BE2C (cell line): ENCODE measurements at regions not wholly inside any gene's neighbourhood (a gene's known extent, or its start where the extent isn't known, plus 50 kb on each side); places are given as distances from the start of the nearest gene placed in this dataset.
A peak's percentile ranks its signal among the peaks of the same experiment; 100 is the strongest.

ENCODE experiments used
- DNase-seq: peaks from one replicate; pipeline ENCODE4 v3.0.0-alpha.2; 2020
- H3K27me3 ChIP-seq: fragments of 250-450 bp; sonication (Bioruptor Pico); 2 replicates; pipeline ENCODE4 v1.5.1; 2020; ENCODE audit warnings: mild to moderate bottlenecking
- H3K36me3 ChIP-seq: fragments of 250-450 bp; sonication (Bioruptor Pico); 2 replicates; pipeline ENCODE4 v1.5.1; 2020; ENCODE audit warnings: mild to moderate bottlenecking
- H3K4me1 ChIP-seq: fragments of 250-450 bp; sonication (Bioruptor Pico); 2 replicates; pipeline ENCODE4 v1.5.1; 2020
- H3K4me3 ChIP-seq: 2 replicates; pipeline ENCODE4 v1.5.1; 2011; ENCODE audit warnings: low read depth, low read length
- H3K9me3 ChIP-seq: fragments of 250-450 bp; sonication (Bioruptor Pico); 2 replicates; pipeline ENCODE4 v1.5.1; 2020
- TF ChIP-seq, protein P1 (sequence below): IDR thresholded peaks from 2 replicates; pipeline ENCODE4 v1.5.1; 2012; ENCODE audit warnings: mild to moderate bottlenecking, low read depth, low read length

DNA sequence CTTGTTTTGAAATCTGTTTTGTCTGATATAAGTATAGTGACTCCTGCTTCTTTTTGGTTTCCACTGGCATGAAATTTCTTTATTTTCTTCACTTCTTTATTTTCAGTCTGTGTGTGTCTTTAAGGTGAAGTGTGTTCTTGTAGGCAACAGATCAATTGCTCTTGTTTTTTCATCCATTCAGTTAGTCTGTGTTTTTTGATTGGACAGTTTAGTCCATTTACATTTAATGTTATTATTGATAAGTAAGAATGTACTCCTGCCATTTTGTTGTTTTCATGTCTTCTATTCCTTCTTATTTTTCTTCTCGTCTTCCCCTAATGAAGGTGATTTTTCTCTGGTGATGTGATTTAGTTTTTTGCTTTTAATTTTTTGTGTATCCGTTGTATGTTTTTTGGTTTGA, 487.7 kb upstream of the PBX1 start:
- no peaks in the 10 kb centered on the region for H3K36me3 ChIP-seq
- TF ChIP-seq, protein P1, sequence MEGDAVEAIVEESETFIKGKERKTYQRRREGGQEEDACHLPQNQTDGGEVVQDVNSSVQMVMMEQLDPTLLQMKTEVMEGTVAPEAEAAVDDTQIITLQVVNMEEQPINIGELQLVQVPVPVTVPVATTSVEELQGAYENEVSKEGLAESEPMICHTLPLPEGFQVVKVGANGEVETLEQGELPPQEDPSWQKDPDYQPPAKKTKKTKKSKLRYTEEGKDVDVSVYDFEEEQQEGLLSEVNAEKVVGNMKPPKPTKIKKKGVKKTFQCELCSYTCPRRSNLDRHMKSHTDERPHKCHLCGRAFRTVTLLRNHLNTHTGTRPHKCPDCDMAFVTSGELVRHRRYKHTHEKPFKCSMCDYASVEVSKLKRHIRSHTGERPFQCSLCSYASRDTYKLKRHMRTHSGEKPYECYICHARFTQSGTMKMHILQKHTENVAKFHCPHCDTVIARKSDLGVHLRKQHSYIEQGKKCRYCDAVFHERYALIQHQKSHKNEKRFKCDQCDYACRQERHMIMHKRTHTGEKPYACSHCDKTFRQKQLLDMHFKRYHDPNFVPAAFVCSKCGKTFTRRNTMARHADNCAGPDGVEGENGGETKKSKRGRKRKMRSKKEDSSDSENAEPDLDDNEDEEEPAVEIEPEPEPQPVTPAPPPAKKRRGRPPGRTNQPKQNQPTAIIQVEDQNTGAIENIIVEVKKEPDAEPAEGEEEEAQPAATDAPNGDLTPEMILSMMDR: no peak
- no peak for DNase-seq

DNA sequence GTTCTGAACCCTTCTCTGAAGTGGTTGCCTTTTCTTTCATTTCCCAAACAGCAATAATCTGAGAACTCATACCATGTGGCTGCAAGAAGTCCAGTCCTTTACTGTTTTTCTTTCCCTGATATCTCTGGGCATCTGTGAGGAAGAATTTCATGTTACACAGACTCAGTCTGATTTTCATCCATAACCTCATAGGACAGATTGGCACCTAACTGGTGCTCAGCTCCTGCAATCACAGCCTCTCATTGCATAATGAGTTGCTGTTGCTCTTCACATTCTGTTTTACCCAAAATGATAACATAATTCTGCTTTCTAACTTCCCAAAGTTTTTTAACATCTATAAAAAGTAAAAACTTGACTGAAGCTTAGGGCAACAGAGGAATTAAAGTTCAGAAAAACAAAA, 472.2 kb upstream of the PBX1 start:
- Histone ChIP-seq H3K4me3 (no peak overlapping the region), H3K4me1 (no peaks in the 10 kb centered on the region), H3K36me3 (no peaks in the 10 kb centered on the region), H3K9me3 (no peaks in the 10 kb centered on the region; the same call in 1 of the 2 replicates), H3K27me3 (no peaks in the 10 kb centered on the region)
- TF ChIP-seq, protein P1: no peak
- no peak for DNase-seq

More for the DNA sequence above, 487.7 kb upstream of the PBX1 start:
- no peak overlapping the region for H3K4me3 ChIP-seq
- H3K27me3 ChIP-seq: no peaks in the 10 kb centered on the region
- H3K4me1 ChIP-seq: no peaks in the 10 kb centered on the region
- no peaks in the 10 kb centered on the region; the same call in 1 of the 2 replicates for H3K9me3 ChIP-seq

DNA sequence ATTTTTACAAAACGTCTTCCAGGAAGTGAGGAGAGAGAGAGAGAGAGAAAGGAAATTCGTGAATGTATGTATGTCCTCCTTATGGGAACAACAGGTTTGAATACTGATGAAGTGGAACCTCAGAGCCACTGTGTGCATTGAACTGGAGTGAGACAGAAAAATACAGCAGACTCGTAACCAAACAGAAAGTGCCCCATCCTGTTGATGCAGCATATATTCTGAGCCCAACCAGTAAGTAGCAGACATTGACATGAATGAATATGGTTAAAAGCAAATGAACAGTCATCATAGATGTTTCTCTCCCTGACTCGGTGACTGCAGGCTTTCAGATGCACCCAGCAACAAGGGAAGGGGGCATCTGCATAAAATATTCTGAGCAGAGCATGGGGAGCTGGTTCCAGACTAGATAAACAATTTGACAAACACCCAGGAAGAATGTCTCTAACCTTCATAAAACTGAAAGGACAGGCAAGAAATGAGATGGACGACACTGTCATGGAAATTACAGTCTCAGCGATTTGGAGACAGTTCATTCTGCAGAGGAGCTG, 471.0 kb upstream of the PBX1 start:
- Histone ChIP-seq H3K9me3 (no peaks in the 10 kb centered on the region; the same call in 1 of the 2 replicates), H3K36me3 (no peaks in the 10 kb centered on the region), H3K27me3 (no peaks in the 10 kb centered on the region), H3K4me1 (no peaks in the 10 kb centered on the region), H3K4me3 (no peak overlapping the region)
- DNase-seq: no peak
- TF ChIP-seq, protein P1: no peak

DNA sequence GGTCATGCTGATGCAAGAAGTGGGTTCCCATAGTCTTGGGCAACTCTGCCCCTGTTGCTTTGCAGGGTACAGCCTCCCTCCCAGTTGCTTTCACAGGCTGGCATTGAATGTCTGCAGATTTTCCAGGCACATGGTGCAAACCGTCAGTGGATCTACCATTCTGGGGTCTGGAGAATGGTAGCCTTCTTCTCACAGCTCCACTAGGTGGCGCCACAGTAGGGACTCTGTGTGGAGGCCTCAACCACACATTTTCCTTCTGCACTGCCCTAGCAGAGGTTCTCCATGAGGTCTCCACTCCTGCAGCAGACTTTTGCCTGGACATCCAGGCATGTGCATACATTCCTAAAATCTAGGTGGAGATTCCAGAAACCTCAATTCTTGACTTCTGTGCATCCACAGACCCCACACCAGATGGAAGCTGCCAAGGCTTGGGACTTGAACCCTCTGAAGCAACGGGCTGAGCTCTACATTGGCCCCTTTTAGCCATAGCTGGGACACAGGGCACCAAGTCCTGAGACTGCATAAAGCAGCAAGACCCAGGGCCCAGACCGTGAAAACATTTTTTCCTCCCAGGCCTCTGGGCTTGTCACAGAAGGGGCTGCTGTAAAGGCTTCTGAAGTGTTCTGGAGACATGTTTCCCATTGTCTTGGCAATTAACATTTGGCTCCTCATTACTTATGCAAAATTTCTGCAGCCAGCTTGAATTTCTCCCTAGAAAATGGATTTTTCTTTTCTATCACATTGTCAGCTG, 466.2 kb upstream of the PBX1 start:
- TF ChIP-seq, protein P1: peak; percentile 39
- no peaks in the 10 kb centered on the region; the same call in none of the 2 replicates for H3K9me3 ChIP-seq
- H3K4me1 ChIP-seq: no peaks in the 10 kb centered on the region
- H3K27me3 ChIP-seq: no peaks in the 10 kb centered on the region
- H3K4me3 ChIP-seq: no peak overlapping the region
- peak; percentile 35 for DNase-seq
- H3K36me3 ChIP-seq: no peaks in the 10 kb centered on the region

DNA sequence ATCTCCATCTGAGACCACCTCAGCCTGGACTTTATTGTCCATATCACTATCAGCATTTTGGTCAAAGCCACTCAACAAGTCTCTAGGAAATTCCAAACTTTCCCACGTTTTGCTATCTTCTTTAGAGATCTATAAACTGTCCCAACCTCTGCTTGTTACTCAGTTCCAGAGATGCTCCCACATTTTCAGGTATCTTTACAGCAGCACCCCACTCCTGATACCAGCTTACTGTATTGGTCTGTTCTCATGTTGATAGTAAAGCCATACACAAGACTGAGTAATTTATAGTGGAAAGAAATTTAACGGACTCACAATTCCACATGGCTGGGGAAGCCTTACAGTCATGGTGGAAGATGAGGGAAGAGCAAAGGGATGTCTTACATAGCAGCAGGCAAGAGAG, 465.4 kb upstream of the PBX1 start:
- Histone ChIP-seq H3K9me3 (no peaks in the 10 kb centered on the region; the same call in 1 of the 2 replicates), H3K4me1 (no peaks in the 10 kb centered on the region), H3K27me3 (no peaks in the 10 kb centered on the region), H3K4me3 (no peak overlapping the region), H3K36me3 (no peaks in the 10 kb centered on the region)
- TF ChIP-seq, protein P1: no peak
- no peak for DNase-seq

DNA sequence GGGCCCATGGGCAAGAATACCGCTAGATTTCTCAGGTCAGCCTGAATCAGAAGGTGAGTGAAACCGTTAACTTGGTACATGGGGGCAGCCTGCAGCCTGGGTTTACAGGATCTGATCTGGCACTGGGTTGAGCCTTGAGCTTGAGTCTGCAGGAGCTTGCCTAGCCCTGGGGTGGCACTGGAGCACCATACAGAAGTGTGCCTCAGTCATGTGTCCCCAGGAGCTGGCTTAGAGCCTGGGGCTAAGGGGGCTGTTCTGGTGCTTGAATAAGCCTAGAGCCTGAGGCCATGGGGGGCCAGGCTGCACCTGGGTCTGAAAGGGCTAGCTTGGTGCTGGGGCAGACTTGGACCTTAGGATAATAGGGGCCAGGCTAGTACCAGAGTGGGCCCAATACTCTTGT, 457.2 kb upstream of the PBX1 start:
- TF ChIP-seq, protein P1: no peak
- no peaks in the 10 kb centered on the region for H3K9me3 ChIP-seq
- H3K27me3 ChIP-seq: no peaks in the 10 kb centered on the region
- H3K36me3 ChIP-seq: no peaks in the 10 kb centered on the region
- no peaks in the 10 kb centered on the region for H3K4me1 ChIP-seq
- no peak for DNase-seq
- H3K4me3 ChIP-seq: no peak overlapping the region
